ENCODE measurements at regions not wholly inside any gene's neighbourhood (a gene's known extent, or its start where the extent isn't known, plus 50 kb on each side); places are given as distances from the start of the nearest gene placed in this dataset.

- no peak for DNase-seq (ENCODE audit: low read depth)
Measured at GRCh38 chr9:8088477-8088876, 288.9 kb upstream of the DMAC1 start.

DNA sequence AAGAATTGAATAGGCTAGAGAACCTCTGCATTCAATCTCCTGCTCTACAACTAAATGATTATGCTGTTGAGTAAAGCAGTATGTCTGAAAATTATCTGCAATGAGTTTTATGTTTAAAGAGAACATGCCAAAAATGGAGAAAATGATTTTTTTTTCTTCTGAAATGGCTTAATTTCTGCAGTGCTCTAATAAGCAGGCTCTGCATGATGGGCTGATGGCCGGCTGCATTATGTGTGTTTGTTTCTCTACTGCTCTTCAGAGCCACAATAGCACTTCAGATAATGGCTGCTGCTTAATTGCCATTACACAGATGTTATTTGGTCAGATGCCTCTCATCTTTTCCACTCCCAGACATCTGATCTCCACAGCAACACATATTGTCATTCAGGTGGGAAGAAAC lies 286.4 kb upstream of the DMAC1 start:
- DNase-seq (ENCODE audit: low read depth) = no peak

DNA sequence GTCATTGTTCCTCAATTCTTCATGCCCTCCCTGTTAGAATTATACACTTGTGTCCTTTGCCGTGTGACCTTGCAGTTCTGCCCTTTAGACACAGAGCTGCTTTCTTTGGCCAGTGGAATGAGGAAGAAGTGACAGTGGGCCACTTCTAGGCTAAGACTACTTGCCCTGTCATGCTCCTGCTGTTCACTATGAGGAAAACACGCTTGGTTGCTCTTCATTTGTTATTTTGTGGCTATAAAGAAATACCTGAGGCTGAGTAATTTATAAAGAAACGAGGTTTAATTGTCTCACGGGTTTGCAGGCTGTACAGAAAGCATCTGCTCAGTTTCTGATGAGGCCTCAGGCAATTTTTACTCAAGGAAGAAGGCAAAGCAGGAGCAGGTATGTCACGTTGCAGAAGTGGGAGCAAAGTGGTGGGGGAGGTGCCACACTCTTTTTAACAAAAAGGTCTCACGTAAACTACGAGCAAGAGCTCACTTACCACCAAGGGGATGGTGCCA lies 279.1 kb upstream of the DMAC1 start:
- DNase-seq (ENCODE audit: low read depth) = no peak

GRCh38 chr9:8074713-8075286 lies 275.2 kb upstream of the DMAC1 start:
- DNase-seq (ENCODE audit: low read depth) = no peak

DNA sequence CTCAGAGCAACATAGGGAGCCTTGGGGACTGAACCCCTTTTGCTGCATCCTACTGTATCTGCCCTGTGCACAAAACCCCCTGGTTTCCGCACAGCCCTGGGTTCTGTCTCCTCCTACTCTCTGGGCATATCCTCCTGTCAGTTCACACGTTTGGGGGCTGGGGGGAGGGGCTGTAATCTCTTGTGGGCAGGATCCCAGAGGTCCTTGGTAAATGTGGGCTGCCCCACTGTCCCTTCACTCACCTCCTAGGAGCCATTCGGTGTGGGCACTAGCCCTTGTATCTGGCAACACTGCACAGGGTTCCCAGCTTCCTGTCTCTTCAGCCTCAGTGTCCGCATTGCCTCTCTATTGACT lies 271.8 kb upstream of the DMAC1 start:
- no peak for DNase-seq (ENCODE audit: low read depth)

GRCh38 chr9:8070779-8071444 lies 271.3 kb upstream of the DMAC1 start:
- no peak for DNase-seq (ENCODE audit: low read depth)

GRCh38 chr9:8062459-8062858 lies 262.9 kb upstream of the DMAC1 start:
- no peak for DNase-seq (ENCODE audit: low read depth)

GRCh38 chr9:8053501-8053900 lies 253.9 kb upstream of the DMAC1 start:
- DNase-seq (ENCODE audit: low read depth) = no peak

- DNase-seq (ENCODE audit: low read depth) = no peak
Measured at GRCh38 chr9:8052991-8053390, 253.4 kb upstream of the DMAC1 start.

DNA sequence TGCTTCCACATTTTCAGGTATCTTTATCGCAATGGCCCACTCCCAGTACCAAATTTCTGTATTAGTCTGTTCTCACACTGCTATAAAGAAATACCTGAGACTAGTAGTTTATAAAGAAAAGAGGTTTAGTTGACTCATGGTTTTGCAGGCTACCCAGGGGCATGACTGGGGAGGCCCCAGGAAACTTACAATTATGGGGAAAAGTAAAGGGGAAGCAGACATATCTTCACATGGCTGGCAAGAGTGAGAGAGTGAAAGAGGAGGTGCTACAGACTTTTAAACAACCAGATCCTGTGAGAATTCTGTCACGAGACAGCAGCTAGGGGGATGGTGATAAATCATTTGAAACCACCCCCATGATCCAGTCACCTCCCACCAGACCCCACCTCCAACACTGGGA lies 238.2 kb upstream of the DMAC1 start:
- DNase-seq (ENCODE audit: low read depth) = no peak

- no peak for DNase-seq (ENCODE audit: low read depth)
Measured at GRCh38 chr9:8036914-8037524, 237.4 kb upstream of the DMAC1 start.

DNA sequence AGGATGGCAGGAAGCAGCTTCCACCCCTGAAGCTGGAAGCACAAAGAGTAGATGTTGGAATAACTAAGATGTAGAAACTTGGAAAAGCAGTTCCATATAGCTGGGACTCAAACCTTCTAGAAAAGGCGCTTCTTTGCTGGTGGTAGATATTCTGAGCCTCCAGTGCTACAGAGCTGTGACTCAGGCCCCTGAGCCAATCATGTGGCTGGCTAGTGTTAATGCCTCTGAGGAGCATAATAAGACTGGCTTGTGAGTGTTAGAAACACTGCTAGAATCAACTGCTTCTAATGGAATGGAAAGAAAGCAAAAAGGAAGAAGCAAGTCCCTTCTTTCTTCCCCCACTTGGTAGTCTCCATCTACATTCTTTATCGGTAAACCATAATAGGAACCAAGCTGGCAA lies 234.2 kb upstream of the DMAC1 start:
- no peak for DNase-seq (ENCODE audit: low read depth)

DNA sequence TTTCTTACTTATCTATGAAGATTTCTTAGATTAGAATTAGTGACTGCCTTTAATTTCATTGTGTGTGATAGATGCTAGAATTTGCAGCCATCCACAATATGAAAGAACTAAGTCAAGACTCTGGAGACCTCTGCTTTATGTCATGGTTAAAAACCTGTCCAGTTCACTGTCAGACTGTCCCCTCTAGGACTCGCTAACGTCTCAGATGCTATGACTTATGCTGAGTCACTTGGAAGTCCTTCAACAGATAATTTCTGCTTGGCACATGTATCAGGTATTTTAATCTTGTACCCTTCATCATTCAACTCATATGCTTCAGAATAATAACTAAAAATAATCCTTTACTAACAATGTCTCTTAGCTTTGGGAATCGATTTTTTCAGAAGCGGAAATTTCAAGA lies 230.5 kb upstream of the DMAC1 start:
- DNase-seq (ENCODE audit: low read depth) = no peak

GRCh38 chr9:8027351-8027750 lies 227.8 kb upstream of the DMAC1 start:
- no peak for DNase-seq (ENCODE audit: low read depth)

- no peak for DNase-seq (ENCODE audit: low read depth)
Measured at GRCh38 chr9:8025551-8025950, 226.0 kb upstream of the DMAC1 start.

DNA sequence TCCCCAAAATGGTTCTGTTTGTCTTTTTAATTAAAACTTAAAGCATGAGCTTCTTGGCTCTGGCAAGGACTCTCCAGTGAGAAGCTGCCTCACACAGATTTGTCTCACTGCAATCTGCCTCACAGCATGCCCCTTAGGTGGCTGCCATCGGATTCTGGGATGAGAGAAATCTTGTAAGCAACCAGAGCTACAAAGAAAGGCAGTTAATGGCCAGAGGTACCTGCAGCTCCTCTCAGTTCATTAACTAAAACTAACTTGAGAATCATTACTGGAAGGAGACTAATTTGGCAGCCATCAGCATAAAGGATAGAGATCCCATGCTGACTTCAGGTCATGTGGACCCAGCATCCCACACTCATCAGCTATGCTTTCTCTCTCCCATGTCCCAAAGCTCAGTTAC lies 220.6 kb upstream of the DMAC1 start:
- DNase-seq (ENCODE audit: low read depth) = no peak

GRCh38 chr9:8019636-8020035 lies 220.1 kb upstream of the DMAC1 start:
- DNase-seq (ENCODE audit: low read depth) = no peak

GRCh38 chr9:8014997-8015682 lies 215.6 kb upstream of the DMAC1 start:
- DNase-seq (ENCODE audit: low read depth) = no peak

DNA sequence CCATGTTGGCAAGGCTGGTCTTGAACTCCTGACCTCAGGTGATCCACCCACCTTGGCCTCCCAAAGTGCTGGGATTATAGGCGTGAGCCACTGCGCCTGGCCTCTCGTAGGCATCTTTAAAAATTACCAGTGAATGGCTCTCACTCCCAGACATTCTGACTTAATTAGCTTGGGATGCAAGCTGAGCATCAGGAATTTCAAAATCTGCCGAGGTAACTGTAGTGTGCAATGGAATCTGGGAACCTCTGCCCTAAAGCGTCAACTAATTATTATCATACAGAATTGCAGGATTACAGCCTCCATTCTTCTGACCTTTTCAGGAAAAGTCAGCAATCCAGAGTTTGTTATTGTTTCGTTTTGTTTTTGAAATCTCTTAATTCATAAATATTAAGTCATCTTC lies 213.4 kb upstream of the DMAC1 start:
- no peak for DNase-seq (ENCODE audit: low read depth)

DNA sequence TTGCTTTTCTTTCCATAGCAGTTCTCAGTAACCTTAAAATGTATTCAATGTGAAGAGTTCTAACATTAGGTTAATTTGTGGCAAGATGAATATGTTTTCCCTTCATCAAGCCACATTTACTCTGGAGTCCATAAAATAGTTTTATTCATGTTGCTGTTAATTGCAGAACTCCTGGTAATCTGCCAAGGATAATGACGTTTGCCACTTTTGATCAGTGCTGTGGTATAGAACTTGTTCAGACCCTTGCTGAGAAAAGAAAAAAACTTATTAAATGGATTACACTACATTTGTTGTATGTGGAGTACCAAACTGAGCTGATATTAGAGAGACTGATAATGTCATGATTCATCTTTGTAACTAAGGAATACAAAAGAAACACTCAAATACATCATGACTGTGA lies 212.4 kb upstream of the DMAC1 start:
- DNase-seq (ENCODE audit: low read depth) = no peak

GRCh38 chr9:7996558-7996957 lies 197.0 kb upstream of the DMAC1 start:
- DNase-seq (ENCODE audit: low read depth) = no peak

- no peak for DNase-seq (ENCODE audit: low read depth)
Measured at GRCh38 chr9:7988644-7989280, 189.2 kb upstream of the DMAC1 start.

- DNase-seq (ENCODE audit: low read depth) = no peak
Measured at GRCh38 chr9:7984692-7985091, 185.1 kb upstream of the DMAC1 start.
